ENCODE measurements at regions not wholly inside any gene's neighbourhood (a gene's known extent, or its start where the extent isn't known, plus 50 kb on each side); places are given as distances from the start of the nearest gene placed in this dataset.

- no peak for DNase-seq
Measured at GRCh38 chr9:107723015-107723414, 233.4 kb upstream of the KLF4 start.

DNA sequence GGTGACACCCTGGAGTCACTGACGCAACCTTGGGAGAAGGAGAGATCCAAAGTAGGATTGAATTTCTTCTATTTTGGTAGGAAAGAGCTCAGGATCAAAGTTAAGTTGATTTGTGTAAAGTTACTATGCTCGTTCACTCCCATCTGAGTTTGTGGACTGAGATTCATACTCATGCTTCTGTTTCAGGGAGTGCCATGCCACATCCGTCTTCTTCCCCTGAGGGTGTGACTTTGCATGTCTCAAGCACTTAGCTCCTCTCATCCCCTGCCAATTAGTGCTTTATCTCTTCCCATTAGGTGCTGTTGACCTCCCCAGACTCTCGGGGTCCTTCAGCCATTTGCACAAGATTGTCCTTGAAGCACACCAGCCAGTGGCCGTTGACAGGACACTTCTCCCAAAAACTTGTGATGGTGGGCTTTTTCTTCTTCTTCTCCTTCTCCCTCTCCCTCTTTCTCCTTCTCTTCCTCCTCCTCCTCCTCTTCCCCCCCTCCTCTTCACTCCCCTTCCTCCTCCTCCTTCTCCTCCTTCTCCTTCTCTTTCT lies 232.2 kb upstream of the KLF4 start:
- no peak for DNase-seq

- no peak for DNase-seq
Measured at GRCh38 chr9:107720501-107720900, 230.9 kb upstream of the KLF4 start.

DNA sequence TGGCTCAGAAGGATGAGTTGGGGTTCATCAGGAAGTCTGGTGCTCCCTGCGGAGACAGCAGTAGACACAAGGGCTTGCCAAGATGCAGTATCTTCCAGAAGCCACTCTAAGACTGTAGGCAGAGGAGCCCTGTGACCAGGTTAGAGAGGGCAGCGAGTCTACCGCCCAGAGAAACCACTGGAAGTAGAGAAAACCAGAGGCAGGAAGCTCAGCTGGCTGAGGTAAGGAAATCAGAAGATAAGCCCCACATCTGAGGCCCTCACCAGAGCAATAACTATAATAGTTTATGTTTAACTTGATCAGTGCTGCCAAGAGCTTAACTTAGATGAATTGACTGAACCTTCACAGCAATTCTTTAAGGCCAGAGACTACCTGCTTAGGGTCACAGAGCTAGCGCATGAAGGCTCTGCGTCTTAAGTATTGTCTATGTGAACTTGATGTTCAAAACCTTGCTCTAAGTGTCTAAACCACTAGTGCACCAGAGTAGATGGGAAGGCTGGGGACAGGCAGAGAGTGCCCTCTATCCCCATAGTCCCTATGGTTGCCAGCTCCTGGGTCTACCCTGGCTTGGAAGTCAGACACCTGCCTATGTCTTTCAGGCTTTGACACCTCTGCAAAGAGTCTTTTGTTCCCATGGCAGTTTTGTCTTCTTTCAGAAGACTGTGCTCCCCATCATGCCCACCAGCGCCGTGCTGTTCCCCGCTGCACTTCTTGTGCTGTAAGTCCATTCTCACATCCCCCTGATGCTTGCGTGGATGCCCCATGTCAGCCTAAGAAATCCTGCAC lies 228.2 kb upstream of the KLF4 start:
- DNase-seq = no peak

DNA sequence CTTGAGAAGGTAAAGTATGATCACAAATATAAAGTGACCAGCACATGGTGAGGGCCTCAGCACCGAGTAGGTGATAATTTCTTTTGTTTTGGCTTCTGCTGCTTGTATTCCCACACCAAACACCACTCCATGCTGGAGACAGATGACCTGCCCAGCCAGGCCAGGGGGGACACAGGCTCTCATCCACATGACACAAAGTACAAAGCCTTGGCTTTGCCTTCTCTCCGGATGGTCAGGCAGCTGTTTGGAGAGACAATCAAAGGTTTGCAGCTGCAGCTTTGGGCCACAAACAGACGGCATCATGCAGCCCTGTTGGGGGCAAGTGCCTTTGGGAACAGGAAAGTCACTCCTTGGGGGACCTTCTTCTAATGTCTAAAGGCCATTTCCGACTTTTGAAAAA lies 226.2 kb upstream of the KLF4 start:
- no peak for DNase-seq

DNA sequence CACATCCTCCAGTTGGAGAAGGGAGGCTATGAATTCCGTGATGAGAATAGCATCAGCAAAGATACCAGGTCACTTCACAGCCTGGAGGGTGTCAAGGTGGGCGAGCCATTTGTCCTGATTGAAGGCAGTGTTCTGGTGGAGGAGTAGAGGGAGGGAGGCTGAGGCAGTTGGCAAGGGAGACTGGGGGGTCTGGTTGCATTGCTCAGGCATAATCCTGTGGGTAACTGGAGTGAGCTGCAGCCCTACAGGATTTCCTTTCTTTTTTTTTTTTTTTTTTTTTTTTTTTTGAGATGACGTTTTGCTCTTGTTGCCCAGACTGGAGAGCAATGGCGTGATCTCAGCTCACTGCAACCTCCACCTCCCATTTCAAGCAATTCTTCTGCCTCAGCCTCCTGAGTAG lies 223.9 kb upstream of the KLF4 start:
- no peak for DNase-seq

DNA sequence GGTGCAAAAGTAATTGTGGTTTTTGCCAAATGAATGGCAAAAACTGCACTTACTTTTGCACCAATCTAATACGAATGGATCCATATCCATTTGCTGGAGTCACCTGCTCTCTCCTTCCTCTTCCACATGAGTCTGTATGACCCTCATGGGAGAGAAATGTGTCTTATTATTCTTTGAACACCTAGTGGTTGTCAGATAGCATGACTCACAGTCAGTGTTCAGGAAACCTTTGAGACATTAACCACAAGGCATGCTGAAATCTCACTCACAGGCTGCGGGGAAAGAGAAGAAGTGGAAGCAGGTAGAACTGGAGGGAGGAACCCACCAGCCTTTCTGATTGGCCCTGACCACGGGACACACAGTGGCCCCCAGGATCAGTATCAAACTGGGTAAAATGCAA lies 222.8 kb upstream of the KLF4 start:
- DNase-seq = no peak

DNA sequence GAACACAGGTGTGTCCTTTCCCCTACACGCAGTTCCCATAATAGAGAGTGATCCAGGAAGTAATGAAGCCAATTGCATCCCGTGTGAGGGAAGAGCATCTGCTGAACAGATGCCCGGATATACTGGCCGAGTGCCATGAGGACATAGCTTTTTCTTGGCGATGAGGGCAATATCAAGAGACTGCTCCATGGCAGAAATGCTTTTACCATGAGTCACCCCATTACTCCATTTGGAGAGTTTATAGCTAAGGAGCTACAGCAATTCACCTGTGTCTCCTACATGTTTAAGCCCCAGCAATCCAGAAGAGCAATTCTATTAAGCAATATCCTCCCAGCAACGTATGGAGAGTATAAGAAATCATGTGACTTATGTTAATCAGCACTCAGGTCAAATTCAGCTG lies 222.0 kb upstream of the KLF4 start:
- no peak for DNase-seq

GRCh38 chr9:107710953-107711352 lies 221.4 kb upstream of the KLF4 start:
- no peak for DNase-seq

DNA sequence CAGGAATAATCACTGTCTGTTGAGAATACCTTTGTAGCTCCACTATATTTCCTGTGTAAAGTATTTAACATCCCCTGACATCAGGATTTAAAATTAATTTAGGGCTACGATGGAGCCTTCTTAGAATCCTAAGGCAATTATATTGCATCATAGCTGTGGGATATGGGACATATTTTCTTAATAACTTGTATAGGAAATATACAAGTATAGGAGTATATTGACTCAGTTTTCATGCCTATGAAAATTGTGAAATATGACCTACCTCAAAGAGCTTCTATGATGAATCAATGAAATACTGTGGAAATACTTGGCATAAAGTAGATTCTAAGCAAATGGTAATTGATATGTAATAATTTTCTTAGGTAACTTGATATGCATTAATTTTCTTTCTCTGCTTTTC lies 221.0 kb upstream of the KLF4 start:
- DNase-seq = no peak

GRCh38 chr9:107708791-107709190 lies 219.2 kb upstream of the KLF4 start:
- DNase-seq = no peak

GRCh38 chr9:107707915-107708441 lies 218.4 kb upstream of the KLF4 start:
- no peak for DNase-seq

GRCh38 chr9:107707428-107707837 lies 217.9 kb upstream of the KLF4 start:
- no peak for DNase-seq

- no peak for DNase-seq
Measured at GRCh38 chr9:107706701-107707427, 217.3 kb upstream of the KLF4 start.

GRCh38 chr9:107705521-107705920 lies 216.0 kb upstream of the KLF4 start:
- DNase-seq = no peak

DNA sequence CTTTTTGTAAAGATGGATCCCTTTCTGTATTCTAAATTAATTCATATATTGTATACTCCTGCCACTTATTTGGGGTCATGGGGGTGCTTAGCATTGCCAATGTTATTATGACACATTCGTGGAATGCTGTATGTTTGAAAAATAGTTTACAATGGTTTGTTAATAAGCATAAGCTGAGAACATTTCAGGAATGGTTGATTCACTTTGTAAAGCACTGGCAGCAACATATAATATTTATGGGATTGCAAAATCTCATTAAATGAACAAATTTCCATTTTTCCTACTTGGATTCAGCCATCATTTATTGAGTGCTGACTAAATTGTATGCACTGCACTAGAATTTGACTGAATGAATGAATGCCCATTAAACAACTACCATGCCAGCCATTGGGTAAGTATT lies 215.2 kb upstream of the KLF4 start:
- DNase-seq = no peak

DNA sequence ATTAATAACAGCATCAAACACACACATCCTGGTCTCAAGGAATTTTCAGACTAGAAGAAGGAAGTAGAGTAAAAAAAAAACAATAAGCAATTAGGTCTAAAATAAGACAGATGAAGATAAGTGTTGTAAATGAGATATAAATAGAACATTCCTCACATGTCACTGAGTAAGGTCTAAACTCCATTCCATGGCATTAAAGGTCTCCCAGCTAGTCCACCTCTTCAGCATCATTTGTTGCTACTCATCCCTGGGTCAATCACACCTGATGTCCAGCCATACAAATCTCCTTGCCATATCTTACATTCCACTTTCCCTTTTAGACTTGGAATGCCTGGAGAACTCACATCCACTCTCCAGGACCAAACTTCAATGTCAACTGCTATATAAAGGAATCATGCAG lies 214.1 kb upstream of the KLF4 start:
- no peak for DNase-seq

- DNase-seq = no peak
Measured at GRCh38 chr9:107700847-107701246, 211.3 kb upstream of the KLF4 start.

DNA sequence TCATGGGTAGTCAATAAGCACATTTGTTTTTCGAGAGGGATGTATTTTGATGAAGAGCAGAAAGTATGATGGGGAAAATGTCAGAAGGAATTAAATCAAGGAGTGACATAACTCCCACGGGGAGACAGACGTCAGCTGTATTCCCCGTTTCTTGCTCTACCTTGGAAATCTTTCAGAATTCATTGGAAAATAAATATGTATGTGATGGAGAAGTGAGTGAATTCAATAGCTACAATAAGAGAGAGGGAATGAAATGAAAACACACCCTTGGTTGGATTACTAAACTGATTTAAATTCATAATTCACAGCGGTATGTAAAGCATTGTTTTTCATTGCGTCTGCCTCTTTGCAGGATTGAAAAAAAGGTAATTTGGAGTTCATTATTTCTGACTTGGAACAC lies 209.7 kb upstream of the KLF4 start:
- DNase-seq = no peak

DNA sequence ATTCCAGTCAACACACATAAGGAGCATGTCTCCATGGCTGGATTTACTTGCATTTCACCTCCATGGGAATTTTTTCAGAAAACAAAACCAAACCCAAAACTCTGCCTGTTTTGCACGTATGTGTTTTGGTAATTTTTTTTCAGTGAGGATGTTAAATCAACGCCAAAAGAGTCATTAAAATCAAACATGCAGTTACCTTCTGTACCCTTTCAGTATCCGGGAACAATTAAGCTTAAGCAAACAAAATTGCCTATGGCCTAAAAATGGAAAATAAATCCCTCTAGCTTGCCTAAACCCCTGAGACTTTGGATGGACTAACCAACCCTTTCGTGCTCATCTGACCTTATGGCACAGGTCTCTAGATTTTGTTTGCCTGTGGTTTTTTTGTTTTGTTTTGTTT lies 209.2 kb upstream of the KLF4 start:
- DNase-seq = no peak

DNA sequence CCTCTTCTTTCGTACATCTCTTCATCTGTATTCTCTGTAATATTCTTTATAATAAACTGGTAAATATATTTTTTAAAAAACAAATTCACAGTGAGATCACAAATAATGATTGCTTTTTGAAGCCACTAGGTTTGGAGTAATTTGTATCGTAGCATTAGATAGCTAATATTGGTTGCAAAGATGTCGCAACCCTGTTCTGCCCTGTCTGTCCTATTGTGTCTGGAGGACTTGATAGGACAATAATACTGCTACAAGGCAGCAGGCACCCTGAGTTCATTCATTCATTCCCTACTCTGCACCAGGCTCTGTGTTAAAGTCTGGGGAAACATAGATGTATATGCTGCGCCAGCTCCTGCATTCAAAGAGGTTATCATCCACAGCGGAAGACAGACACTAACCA lies 206.7 kb upstream of the KLF4 start:
- DNase-seq = no peak

- DNase-seq = no peak
Measured at GRCh38 chr9:107694390-107694789, 204.8 kb upstream of the KLF4 start.

GRCh38 chr9:107693625-107694326 lies 204.2 kb upstream of the KLF4 start:
- no peak for DNase-seq

GRCh38 chr9:107691664-107692063 lies 202.1 kb upstream of the KLF4 start:
- no peak for DNase-seq
